OCI-LY1 (cell line): ENCODE measurements at regions not wholly inside any gene's neighbourhood (a gene's known extent, or its start where the extent isn't known, plus 50 kb on each side); places are given as distances from the start of the nearest gene placed in this dataset.

Experiments
- CTCF ChIP-seq: fragments of 200-600 bp; sonication (generic), shearing (Covaris generic); IDR thresholded peaks from 2 replicates; pipeline ENCODE4 v1.5.1; 2017; ENCODE audit warnings: mild to moderate bottlenecking, antibody characterized with exemption, low read length, moderate library complexity, mixed read lengths
- EZH2 ChIP-seq: fragments of 200-600 bp; sonication (generic), shearing (Covaris generic); IDR thresholded peaks from 2 replicates; pipeline ENCODE4 v1.8.0; 2017; ENCODE audit warnings: borderline replicate concordance, mixed run types, mild to moderate bottlenecking, antibody characterized with exemption, low read length, moderate library complexity, mixed read lengths

DNA sequence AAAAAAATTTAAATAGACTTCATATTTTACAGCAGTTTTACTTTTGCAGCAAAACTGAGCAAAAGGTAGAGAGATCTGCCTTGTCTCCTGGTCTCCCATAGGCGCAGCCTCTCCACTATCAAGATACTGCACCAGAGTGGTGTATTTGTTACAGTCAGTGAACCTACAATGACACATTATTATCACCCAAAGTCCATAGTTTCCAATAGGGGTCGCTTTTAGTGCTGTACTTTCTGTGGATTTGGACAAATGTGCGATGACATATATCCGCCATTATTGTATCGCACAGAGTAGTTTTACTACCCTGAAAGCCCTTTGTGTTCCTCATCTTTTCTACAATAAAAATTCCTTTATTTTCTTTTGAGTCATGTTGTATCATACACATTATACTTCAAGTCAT lies 153.2 kb upstream of the CCDC179 start:
- TF ChIP-seq CTCF = no peak
- TF ChIP-seq EZH2 = no peak
